NCI-H748 (cell line): ENCODE measurements at regions not wholly inside any gene's neighbourhood (a gene's known extent, or its start where the extent isn't known, plus 50 kb on each side); places are given as distances from the start of the nearest gene placed in this dataset.
A peak's percentile ranks its signal among the peaks of the same experiment; 100 is the strongest.
"Not testable (repeated sequence)": the region's sequence is repeated elsewhere in the genome, so short reads cannot be mapped to it uniquely, and the experiment has no call there.

Experiments used
- DNase-seq: peaks from one replicate; lab custom pipeline; 2025; ENCODE audit not compliant: unreplicated experiment; lab: John Stamatoyannopoulos, UW

DNA sequence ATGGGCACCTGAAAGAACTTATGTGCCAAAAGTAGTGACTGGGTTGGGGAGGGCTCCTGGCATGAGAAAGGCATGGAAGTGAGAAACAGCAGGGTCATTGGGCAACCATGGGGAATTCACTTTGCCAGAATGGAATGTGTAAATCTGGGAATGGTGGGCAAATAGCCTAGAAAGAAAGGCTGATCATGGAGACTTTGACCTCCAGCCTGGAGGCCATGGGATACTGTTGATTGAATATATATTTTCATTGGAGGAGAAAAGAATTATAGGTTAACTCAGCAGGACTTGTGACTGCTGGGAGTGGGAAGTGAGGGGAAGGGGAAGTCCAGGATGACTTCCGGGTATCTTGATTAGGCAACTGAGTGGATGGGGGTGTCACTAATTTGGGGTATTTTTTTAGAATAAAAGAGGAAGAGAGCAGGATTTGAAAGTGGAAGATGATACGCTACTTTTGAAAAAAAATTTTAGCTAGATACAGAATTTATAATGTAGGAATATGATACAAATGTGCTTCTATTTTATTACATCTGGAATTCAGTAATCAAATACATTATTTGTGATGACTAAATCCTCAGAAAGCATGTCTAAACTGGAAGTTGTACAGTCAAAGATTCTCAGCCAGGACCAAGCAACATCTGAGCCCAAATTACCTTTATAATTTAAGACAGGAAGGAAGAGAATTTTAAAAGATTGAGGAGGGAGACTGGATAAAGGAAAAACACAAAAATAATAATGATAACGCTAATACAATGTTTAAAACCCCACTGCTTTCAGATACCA lies 116.2 kb downstream of the GATA6 start:
- no peak for DNase-seq

- no peak for DNase-seq
Observed at GRCh38 chr18:22284581-22285360, 115.4 kb downstream of the GATA6 start.

DNA sequence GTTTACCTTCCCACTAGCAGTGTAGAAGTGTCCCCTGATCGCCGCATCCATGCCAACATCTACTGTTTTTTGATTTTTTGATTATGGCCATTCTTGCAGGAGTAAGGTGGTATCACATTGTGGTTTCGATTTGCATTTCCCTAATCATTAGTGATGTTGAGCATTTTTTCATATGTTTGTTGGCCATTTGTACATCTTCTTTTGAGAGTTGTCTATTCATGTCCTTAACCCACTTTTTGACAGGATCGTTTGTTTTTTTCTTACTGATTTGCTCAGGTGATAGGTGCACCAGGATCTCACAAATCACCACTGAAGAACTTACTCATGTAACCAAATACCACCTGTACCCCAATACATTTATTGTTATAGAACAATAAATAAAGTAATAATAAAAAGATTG lies 114.5 kb downstream of the GATA6 start:
- not testable (repeated sequence) for DNase-seq

GRCh38 chr18:22283397-22283796 lies 114.0 kb downstream of the GATA6 start:
- no peak for DNase-seq

GRCh38 chr18:22283116-22283395 lies 113.7 kb downstream of the GATA6 start:
- DNase-seq, result no peak

GRCh38 chr18:22282311-22283115 lies 113.1 kb downstream of the GATA6 start:
- DNase-seq, result peak; percentile 54

GRCh38 chr18:22280453-22280750 lies 111.0 kb downstream of the GATA6 start:
- DNase-seq, result no peak

DNA sequence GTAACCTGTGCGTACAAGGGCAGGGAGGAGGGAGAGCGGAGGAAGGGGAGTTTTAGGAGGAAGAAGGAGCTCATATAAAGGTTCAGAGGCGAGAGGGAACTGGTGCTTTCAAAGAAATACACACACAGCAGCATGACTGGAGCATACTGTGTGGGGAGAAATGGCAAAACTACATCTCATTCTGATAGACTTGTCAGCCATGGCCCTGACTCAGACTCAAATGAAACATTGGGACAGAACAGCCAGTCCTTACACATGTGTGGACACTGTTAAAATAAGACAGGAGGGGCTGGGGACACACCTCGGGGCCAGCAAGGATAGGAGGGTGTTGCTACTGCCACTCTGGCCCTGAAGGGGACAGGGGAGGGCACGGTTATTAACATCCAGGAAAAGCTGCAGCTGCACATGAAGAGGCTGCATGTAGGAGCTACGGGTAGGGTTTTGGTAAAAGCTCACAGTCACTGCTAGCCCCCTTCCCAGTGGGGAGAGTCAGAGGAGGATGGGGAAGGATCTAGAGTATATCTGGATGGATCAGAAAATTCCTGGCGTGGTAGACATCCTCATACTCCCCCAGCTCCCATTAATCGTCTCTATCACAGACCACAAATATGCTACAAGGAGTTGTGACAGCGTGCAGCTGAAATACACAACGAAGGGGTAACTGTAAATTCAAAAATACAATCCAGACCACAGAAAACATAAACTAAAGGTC lies 110.5 kb downstream of the GATA6 start:
- no peak for DNase-seq

DNA sequence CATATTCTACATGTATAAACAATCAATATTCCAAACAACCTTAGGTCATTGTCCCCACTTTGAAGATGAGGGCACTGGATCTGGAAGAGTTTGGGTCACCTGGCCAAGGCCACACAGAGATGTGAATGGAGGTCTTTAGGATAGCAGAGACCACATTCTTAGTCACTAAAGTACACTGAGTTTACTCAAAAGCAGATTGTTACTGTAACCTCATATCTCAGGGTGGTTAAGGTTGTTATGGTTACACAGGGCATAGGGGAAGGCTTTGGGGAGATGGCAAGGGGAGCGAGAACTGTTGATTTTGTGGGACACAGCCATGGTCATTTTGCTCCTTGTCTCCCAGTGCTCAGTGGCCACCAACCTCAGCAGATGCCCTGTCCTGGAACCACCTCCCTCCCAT lies 109.4 kb downstream of the GATA6 start:
- no peak for DNase-seq

DNA sequence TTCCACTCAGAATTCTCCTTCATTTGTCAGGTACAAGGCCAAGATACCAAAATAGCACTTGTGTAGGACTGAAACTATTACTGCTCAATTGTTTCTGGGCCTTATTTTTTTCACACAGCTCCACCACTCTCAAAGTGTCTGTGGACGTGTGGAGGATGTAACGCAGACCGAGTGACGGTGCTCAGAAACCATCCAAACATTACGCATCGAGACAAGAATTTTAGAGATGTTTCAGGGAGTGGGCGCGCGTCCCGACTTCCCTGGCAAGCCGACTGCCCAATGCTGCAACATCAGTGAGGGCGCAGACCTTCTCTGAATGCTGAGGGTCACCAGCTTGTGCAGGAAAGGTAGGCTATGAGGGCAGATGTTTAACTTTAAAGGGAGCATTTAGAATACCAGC lies 108.4 kb downstream of the GATA6 start:
- DNase-seq, result no peak

DNA sequence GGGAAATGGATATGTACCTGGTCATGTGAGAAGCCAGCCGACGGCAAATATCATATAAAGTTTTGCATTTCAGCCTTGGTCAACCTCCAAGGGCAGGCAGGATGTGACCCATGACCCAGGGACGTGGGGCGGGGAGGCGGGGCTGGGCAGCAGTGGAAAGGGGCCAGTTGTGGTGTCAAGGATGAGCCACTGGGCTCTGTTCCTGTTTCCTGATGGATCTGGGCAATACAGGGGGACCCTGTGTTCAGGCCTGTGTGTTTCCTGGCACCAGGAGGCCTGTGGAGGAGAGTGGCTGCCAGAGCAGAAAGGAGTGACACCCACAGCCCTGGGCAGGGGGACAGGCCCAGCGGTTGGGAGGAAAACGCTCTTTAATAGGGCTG lies 106.9 kb downstream of the GATA6 start:
- DNase-seq, result no peak

GRCh38 chr18:22275706-22276333 lies 106.4 kb downstream of the GATA6 start:
- DNase-seq, result no peak

DNA sequence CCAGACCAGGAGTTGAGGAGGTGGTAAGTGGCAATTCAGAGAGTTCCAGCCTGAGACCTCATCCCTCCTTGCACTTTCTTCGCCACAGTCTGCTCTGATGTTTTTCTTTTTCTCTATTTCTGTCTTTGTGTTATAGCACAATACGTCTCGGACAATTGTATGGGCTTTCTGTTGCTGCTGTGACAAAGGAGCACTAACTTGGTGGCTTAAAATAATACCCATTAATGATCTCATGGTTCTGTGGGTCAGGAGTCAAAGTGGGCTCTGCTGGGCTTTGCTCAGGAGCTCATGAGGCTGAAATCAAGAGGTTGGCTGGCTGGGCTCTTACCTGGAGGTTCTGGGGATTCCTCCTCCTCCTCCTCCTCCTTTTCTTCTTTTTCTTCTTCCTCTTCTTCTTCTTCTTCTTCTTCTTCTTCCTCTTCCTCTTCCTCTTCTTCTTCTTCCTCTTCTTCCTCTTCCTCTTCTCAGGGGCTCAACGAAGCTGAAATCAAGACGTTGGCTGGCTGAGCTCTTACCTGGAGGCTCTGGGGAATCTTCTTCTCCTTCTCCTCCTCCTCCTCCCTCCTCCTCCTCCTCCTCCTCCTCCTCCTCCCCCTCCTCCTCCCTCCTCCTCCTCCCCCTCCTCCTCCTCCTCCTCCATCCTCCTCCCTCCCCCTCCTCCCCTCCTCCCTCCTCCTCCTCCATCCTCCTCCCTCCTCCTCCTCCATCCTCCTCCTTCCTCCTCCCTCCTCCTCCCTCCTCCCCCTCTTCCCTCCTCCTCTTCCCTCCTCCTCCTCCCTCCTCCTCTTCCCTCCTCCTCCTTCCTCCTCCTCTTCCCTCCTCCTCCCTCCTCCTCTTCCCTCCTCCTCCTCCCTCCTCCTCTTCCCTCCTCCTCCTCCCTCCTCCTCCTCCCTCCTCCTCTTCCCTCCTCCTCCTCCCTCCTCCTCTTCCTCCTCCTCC lies 104.0 kb downstream of the GATA6 start:
- no peak for DNase-seq

DNA sequence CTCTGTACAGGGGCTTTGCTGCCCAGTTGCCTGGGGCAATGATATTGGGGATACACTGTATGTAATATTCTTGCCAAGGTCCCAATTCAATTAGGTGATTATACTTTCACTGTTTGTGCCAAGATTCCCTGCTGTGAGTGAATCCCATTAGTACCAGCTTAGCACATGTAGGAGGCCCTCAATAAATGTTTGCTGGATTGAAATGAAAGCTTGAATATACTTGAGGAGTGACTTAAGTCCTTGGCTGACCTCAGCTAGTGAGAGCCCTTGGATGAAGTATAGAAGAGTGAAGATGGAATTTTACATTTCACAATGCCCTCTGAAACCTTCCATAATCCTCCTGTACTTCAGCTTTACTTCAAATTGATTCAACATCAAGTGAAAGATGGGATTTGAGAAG lies 102.9 kb downstream of the GATA6 start:
- DNase-seq, result no peak

GRCh38 chr18:22271030-22271429 lies 101.6 kb downstream of the GATA6 start:
- no peak for DNase-seq

GRCh38 chr18:22268641-22269128 lies 99.3 kb downstream of the GATA6 start:
- DNase-seq, result peak; percentile 75

GRCh38 chr18:22267697-22268096 lies 98.3 kb downstream of the GATA6 start:
- DNase-seq, result no peak

- DNase-seq, result no peak
Observed at GRCh38 chr18:22267225-22267624, 97.8 kb downstream of the GATA6 start.

DNA sequence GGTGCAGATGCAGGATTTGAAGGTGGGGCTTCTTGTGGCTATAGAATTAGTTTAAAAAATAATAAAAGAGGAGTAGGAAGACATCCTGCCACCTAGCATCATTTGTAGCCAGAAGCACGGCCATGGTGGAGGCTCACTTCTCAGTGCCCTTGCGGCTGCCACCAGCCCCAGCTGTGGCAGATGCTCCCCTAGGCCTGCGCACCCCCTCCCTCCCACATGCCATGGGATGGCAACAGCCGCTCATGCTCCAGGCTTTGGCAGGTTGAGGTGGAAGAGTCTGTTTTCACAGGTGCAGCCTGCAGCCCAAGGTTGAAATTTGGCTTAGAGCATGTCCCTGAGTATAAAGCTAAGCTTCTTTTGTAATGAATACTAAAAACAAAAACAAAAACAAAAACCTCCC lies 96.4 kb downstream of the GATA6 start:
- no peak for DNase-seq
